ENCODE measurements at regions not wholly inside any gene's neighbourhood (a gene's known extent, or its start where the extent isn't known, plus 50 kb on each side); places are given as distances from the start of the nearest gene placed in this dataset.
"Not testable (repeated sequence)": the region's sequence is repeated elsewhere in the genome, so short reads cannot be mapped to it uniquely, and the experiment has no call there.

DNA sequence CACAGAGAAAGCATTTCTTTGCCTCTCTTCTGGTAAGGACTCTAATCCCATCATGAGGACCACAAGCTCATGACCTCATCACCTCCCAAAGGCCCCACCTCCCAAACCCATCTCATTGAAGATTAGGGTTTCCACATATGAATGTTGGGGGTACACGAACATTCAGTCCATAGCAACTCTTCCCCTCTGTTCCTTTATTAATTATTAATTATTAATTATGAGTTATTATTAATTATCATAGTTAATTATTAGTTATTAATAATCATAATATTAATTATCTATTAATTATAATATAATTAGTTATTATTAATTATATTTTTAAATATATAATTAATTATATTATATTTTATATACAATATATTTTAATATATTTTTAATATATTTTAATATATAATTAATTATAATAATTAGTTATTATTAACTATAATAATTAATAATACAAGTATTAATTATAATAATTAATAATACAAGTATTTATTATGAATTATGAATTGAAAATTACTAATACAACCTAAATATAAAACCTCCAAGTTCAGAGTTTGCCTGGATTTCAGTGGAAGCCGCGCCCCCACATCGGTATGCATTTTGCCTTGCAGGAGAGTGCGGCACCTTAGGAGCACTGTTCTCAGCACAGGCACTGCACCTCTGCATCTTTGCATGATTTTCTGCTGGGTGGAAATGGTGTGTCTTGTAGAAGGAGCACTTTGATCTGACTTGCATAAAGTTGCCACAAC is 128.0 kb upstream of the FGF3 start:
- Histone ChIP-seq H3K27me3 (no peaks in the 10 kb centered on the region), H3K9me3 (peaks cover 9% of the 10 kb centered on the region; the same call in 1 of the 2 replicates), H4K20me1 (no peaks in the 10 kb centered on the region), H3K4me3 (no peak overlapping the region), H3K9ac (no peak overlapping the region), H3K4me2 (peak overlapping the region; percentile 47; the same call in 1 of the 2 replicates), H3K4me1 (peaks cover 50% of the 10 kb centered on the region), H3K36me3 (no peaks in the 10 kb centered on the region), H3K27ac (no peak overlapping the region)
- TF ChIP-seq Cebpa-rat (IDR thresholded peaks at IDR 0.05): no peak

DNA sequence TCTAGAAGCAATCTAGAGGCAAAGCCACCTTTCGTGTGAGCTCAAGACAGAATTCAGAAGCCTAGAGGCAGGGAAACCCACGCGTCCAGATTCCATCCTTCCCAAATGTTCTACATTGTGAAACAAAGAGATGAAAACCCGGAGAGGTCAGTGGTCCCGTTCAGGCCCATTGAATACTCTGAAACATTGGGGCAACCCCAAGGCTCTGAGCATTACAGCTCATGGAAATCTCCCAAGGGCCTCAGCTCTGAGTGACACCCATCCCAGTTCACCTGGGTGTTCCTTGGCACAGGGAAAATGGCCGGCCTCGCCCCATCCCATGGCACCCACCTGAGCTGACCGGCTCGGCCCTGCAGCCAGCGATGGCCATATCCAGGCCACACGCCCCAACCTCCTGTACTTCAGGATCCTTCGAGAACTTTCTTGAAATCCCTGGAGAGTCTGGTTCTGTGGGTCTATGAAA is 128.6 kb upstream of the FGF3 start:
- H4K20me1 ChIP-seq: no peaks in the 10 kb centered on the region
- H3K4me3 ChIP-seq: no peak overlapping the region
- H3K9ac ChIP-seq: no peak overlapping the region; the same call in 1 of the 2 replicates
- H3K4me2 ChIP-seq: peak overlapping the region; percentile 47
- no peaks in the 10 kb centered on the region for H3K27me3 ChIP-seq
- H3K27ac ChIP-seq: no peak overlapping the region
- peaks cover 9% of the 10 kb centered on the region; the same call in 1 of the 2 replicates for H3K9me3 ChIP-seq
- peaks cover 50% of the 10 kb centered on the region for H3K4me1 ChIP-seq
- TF ChIP-seq Cebpa-rat (IDR thresholded peaks at IDR 0.05): no peak
- H3K36me3 ChIP-seq: no peaks in the 10 kb centered on the region

DNA sequence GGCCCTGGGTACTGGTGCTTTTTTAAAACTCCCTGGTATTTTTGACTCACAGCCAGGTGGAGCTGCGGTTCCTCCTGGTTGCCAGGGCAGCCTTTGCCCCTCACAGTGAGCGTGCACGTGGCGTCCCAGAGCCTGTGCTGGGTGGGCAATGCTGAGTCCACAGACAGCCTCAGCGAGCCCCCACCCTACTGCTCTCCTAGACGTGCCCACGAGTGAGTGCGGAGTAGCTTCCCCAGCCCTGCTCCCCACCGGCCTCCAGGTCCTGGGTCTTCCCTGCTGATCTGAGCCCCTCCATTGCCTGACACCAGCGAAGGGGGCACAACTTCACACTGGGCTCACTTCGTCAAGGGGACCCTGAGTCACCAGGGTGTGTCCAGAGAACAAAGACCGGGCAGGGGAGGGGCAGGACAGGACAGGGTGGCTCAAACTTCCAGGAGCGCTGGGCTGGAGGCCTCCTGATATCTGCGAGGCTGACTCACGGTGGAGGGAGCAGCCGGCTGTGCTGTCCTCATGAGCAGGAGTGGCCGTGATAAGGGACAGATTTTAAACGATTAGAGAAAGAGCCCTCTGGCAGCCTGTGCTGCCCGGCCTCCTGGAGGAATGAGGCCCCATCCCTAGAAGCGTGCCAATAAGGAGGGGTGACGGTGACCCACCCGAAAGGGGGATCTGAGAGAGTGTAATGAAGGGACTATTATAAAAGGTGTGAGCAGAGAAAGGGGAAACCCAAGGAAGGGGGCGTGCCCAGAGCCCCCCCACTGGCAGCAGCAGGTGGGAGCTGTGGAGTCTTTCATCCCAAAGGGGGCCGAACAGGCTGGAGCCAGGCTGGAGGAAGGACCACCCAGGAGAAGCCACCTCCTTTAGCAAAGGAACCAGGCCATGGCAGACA is 129.3 kb upstream of the FGF3 start:
- peaks cover 9% of the 10 kb centered on the region; the same call in 1 of the 2 replicates for H3K9me3 ChIP-seq
- H3K4me3 ChIP-seq: no peak overlapping the region
- H3K4me1 ChIP-seq: peaks cover 44% of the 10 kb centered on the region
- H3K9ac ChIP-seq: no peak overlapping the region; the same call in 1 of the 2 replicates
- H3K27me3 ChIP-seq: no peaks in the 10 kb centered on the region
- H3K4me2 ChIP-seq: peak overlapping the region; percentile 47
- H3K36me3 ChIP-seq: no peaks in the 10 kb centered on the region
- TF ChIP-seq Cebpa-rat (IDR thresholded peaks at IDR 0.05): no peak
- H4K20me1 ChIP-seq: no peaks in the 10 kb centered on the region
- no peak overlapping the region for H3K27ac ChIP-seq

DNA sequence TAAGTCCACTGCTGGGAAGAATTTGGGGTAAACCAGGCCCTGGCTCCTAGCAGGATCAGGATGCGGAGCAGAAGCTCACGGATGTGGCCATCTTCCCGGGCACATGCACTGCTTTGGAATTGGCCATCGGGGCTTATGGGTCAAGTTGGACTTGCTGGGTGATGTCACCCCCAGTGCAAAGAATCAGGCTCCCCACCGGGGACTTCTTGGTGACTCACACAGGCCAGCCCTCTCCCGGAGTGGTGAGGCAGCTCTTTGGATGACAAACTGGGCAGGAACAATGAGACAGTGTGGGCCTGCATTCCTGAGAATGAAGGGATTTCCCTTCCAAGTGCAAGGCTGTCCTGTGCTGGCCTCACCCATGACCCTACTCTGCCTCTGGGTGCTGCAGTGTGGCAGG is 128.8 kb upstream of the ANO1 start:
- H4K20me1 ChIP-seq: no peaks in the 10 kb centered on the region
- no peaks in the 10 kb centered on the region for H3K27me3 ChIP-seq
- peaks cover 9% of the 10 kb centered on the region; the same call in 1 of the 2 replicates for H3K9me3 ChIP-seq
- H3K27ac ChIP-seq: no peak overlapping the region
- no peak overlapping the region for H3K9ac ChIP-seq
- no peak for TF ChIP-seq Cebpa-rat (IDR thresholded peaks at IDR 0.05)
- H3K4me3 ChIP-seq: no peak overlapping the region
- H3K4me1 ChIP-seq: peaks cover 36% of the 10 kb centered on the region
- H3K36me3 ChIP-seq: no peaks in the 10 kb centered on the region
- H3K4me2 ChIP-seq: no peak overlapping the region

DNA sequence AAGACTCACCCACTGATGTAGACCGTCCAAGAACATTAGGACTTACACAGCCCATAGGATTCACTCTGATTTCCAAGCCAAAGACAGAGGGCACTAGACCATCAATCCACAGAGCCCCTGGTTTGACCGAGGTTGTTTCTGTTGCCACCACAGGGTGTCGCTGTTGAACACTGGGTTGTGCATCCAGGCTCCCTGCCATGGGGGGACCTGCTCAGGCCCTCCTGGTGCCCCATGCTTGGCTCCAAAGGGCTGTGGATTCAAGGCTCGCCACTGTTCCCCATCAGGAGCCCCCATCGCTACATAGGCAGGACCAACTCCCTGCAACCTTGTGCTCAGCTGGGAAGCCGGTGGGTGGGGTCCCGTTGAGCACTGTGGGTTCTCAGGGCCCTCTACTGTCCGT is 128.0 kb upstream of the ANO1 start:
- Histone ChIP-seq H3K36me3 (no peaks in the 10 kb centered on the region), H3K4me2 (no peak overlapping the region), H3K9me3 (peaks cover 9% of the 10 kb centered on the region; the same call in 1 of the 2 replicates), H3K27ac (no peak overlapping the region), H3K4me3 (no peak overlapping the region), H3K27me3 (no peaks in the 10 kb centered on the region), H4K20me1 (no peaks in the 10 kb centered on the region), H3K4me1 (peaks cover 37% of the 10 kb centered on the region), H3K9ac (no peak overlapping the region)
- TF ChIP-seq Cebpa-rat (IDR thresholded peaks at IDR 0.05): no peak

DNA sequence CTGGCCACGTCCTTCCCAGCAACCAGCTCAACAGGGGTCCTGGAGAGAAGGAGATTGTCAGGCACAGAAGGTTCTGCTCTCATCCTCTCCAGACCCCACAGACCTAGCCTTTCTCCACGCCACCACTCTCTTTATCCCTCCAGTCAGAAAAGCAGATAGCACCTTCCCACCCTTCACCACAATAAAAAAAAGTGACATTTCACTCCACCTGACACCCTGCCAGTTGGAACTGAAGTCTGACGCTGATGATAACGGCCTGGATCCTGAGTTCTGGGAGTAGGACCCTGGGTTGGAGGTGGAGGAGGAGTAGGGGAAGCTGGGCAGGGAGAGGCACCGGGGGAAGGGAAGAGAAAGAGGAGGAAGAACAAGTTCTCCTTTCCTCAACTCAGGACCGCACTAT is 127.5 kb upstream of the ANO1 start:
- H3K4me3 ChIP-seq: no peak overlapping the region
- no peak overlapping the region for H3K9ac ChIP-seq
- no peak for TF ChIP-seq Cebpa-rat (IDR thresholded peaks at IDR 0.05)
- no peaks in the 10 kb centered on the region for H3K36me3 ChIP-seq
- no peaks in the 10 kb centered on the region for H3K27me3 ChIP-seq
- H3K4me1 ChIP-seq: peaks cover 39% of the 10 kb centered on the region
- H4K20me1 ChIP-seq: no peaks in the 10 kb centered on the region
- 0 out of 2 replicates have a peak overlapping the region, but pooled peaks have one; percentile 9 for H3K27ac ChIP-seq
- H3K4me2 ChIP-seq: no peak overlapping the region
- peaks cover 9% of the 10 kb centered on the region; the same call in 1 of the 2 replicates for H3K9me3 ChIP-seq

DNA sequence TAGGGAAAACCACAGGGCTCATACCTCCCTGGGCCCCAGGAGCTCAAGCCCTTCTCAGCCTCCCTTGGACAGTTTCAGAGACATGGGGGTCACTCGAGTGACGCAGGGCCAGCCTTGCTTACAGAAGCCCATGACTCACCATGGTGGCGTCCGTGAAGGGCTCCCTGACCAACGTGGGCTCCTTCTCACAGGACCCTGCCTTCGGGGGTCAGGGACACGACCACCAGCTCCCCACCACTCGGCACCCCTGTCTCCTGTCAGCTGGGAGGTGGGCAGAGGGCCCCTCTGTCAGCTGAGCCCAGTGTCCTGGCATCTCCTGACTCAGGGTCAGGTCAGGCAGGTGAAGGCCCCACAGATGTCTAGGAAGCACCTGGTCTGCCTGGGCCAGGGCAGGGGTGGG is 126.3 kb upstream of the ANO1 start:
- Histone ChIP-seq H3K27me3 (no peaks in the 10 kb centered on the region), H3K27ac (0 out of 2 replicates have a peak overlapping the region, but pooled peaks have one; percentile 18), H4K20me1 (no peaks in the 10 kb centered on the region), H3K4me3 (no peak overlapping the region), H3K9me3 (peaks cover 9% of the 10 kb centered on the region; the same call in 1 of the 2 replicates), H3K36me3 (no peaks in the 10 kb centered on the region), H3K9ac (no peak overlapping the region), H3K4me2 (no peak overlapping the region), H3K4me1 (peaks cover 28% of the 10 kb centered on the region)
- TF ChIP-seq Cebpa-rat (IDR thresholded peaks at IDR 0.05): no peak

DNA sequence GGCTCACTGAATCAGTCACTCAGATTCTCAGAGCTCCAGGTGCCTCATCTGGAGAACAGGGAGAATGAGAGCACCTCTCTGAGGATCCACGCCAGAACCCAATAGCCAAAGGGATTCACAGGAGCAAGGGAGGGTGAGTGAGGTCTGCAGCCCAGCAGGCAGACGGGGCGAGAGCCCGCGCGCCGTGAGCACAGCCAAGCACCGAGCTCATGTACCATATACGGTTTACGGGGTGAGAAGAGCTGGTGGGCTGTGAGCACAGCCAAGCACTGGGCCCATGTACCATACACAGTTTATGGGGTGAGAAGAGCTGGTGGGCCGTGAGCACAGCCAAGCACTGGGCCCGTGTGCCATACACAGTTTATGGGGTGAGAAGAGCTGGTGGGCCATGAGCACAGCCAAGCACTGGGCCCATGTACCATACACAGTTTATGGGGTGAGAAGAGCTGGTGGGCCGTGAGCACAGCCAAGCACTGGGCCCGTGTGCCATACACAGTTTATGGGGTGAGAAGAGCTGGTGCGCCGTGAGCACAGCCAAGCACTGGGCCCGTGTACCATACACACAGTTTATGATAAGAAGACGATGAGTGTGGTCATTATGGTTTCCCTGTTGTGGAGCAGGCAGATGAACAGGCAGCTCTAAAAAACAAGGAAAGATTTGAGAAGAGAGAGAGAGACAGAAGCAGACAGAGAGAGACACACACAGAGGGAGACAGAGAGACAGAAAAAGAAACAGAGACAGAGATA is 125.7 kb upstream of the ANO1 start:
- H3K4me2 ChIP-seq, H3K36me3 ChIP-seq, H3K4me3 ChIP-seq, H3K9ac ChIP-seq, H4K20me1 ChIP-seq, H3K27me3 ChIP-seq, H3K9me3 ChIP-seq: not testable (repeated sequence)
- H3K27ac ChIP-seq: 0 out of 2 replicates have a peak overlapping the region, but pooled peaks have one; percentile 18
- peaks cover 27% of the 10 kb centered on the region for H3K4me1 ChIP-seq

DNA sequence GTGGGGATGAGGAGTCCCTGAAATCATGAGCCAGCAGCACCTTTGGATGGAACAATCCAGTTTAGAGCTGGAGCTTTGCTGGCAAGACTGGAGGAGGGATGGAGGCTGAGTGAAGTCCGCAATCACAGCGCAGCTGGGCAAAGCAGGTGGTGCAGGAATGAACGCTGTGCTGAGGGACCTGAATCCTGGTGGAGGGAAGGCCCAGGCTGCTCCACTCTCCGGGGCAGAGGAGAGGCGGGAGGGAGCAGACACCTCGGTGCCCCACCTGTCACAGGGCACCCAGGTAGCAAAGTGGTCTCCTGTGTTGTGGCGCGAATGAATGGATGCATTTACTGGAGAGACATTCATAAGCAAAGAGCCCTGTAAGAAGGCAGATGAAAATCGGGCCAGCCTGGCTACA is 124.8 kb upstream of the ANO1 start:
- no peak for TF ChIP-seq Cebpa-rat (IDR thresholded peaks at IDR 0.05)

More for the DNA sequence above, 124.8 kb upstream of the ANO1 start:
- no peak overlapping the region for H3K9ac ChIP-seq
- H3K4me3 ChIP-seq: no peak overlapping the region
- no peak overlapping the region for H3K4me2 ChIP-seq
- H3K9me3 ChIP-seq: peaks cover 9% of the 10 kb centered on the region; the same call in 1 of the 2 replicates
- no peak overlapping the region for H3K27ac ChIP-seq
- no peaks in the 10 kb centered on the region for H3K36me3 ChIP-seq
- no peaks in the 10 kb centered on the region for H4K20me1 ChIP-seq
- H3K4me1 ChIP-seq: peaks cover 17% of the 10 kb centered on the region
- no peaks in the 10 kb centered on the region for H3K27me3 ChIP-seq
